SKM-1 treated with dmso at 0.1 percent for 144 hours (cell line): ENCODE measurements at regions not wholly inside any gene's neighbourhood (a gene's known extent, or its start where the extent isn't known, plus 50 kb on each side); places are given as distances from the start of the nearest gene placed in this dataset.
"Not testable (repeated sequence)": the region's sequence is repeated elsewhere in the genome, so short reads cannot be mapped to it uniquely, and the experiment has no call there.

Source experiments
- DNase-seq: peaks from one replicate; lab custom pipeline; 2025; ENCODE audit not compliant: unreplicated experiment; lab: John Stamatoyannopoulos, UW

DNA sequence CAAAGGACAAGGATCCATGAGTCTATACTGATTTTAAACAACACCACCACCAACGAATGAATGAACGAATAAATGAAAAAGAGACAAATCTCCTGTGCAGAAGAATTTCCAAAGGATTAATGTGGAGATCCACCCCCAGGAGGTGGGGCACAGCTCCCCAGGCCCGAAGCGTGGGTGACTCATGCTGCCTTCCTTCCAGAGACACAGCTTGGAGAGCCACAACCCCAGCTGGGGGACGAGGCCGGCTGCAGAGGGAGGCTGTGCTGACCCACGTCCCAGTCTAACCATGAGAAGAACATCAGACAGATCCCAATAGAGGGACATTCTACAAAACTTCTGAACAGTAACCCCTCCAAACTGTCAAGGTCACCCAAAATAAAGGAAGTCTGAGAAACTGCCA is 557.3 kb upstream of the SALL3 start:
- no peak for DNase-seq

DNA sequence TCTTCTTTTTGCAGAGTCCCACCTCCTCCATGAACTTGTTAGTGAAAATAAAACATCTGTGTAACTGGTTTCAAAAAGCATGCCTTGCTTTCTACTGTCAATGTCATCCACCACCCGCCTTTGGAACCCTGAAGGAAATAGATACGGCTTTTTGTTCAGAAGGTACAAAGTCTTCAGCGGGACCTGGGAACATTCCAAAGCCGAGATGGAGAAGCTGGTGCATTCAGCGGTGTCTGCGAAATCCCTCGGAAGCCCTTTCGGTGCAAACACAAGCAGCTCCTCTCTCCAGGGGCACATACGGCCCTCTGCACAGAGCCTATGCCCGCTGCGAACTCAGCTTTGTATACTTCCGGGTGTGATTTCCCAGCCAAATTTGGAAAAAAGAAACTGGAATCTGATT is 555.8 kb upstream of the SALL3 start:
- no peak for DNase-seq

DNA sequence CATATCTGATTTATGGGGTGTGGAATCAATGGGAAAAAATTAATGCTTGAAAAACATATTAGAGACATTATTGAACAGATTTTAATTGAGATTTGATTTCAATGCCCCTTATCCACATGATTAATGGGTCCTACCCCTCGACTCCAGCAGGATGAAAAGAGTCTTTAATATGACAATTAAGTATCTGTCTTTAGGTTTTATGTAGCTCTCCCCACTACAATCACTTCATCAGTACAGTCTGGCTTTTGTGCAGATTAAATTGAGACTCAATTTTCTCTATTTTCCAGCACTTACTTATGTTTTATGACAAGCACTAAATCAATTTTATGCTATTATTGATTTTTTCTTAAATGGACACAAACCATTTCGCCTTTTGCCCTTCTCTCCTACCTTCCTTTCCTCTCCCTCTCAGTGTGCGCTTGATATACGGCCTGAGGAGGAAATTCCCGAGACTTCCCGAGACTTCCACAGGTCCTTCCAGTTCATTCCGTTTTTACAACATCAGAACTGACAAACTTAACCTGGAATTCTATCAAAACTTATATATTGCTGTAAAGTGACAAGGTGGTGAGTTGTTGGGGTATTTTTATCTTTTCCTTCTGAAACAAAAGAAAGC is 555.1 kb upstream of the SALL3 start:
- no peak for DNase-seq

DNA sequence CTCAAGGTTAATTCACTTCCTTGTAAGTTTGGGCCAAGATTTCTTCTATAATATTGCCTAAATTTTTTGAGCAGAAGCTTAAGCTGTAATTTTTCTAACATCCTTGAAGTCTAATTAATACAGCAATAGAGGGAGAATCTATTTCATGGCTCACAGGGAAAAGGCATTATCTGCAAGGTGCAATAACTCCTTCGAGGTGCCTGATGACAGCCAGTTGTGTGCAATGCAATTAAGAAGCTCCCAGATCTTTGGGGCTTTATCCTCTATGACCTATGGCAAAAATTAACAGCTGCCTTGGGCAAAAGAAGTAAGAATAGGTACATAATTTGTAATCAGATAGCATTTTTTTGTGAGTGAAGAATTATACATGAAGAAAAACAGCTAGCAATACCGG is 554.6 kb upstream of the SALL3 start:
- no peak for DNase-seq

DNA sequence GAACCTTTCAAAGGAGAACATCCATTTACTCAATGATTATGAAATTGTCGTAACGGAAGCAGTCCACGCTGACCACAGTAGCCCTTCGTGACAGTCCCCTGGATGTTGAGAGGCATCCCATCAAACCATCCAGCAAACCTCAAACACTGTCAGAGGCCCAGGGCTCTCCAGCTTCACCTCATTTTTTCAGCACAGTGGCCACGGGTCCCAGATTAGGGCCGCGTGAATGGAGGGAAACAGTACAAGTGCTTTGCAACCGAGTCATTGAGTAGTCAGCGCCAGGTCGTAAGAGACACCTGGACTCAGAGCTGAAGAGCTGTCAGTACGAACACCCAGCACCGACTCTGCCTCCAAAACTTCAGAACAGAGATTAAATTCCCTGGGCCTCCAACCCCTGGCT is 552.5 kb upstream of the SALL3 start:
- DNase-seq: no peak

DNA sequence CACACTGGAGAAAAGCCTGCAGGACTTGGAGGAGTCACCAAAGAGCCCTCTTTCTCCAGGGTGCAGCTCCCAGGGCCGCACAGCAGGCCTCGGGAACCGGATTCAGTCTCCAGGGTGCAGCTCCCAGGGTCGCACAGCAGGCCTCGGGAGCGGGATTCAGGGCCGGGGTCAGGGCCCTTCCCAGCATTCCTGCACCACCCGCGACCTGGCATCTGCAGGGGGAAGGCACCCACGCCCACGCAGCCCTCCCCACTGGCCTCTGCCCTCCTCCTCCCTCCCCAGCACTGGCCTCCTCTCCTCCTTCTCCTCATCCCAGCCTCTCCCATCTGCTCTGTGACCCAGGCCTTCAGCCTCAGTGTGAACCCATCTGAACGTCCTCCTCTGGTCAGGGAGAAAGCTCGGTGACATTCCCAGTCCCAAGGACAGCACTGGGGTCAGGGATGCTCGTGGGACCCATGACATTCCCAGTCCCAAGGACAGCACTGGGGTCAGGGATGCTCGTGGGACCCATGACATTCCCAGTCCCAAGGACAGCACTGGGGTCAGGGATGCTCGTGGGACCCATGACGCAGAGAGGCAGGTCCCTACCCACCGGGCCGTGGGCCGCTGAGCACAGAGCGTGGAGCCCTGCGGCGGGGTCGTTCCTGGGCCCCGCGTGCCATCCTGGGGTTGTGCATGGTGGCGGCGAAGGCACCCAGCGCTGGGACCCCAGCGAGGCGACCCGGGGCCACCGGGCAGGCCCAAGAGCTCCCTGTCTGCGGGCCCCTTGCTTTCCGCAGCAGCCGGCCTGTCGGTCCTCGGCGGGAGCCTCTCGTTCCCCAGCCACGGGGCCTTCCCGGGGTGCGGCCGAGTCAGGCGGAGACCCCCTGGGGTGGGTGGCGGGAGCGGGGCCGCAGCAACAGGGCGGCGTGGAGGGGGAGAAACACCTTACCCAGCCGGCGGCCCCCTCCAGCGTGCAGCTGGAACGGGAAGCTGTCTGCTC is 550.2 kb upstream of the SALL3 start:
- DNase-seq: no peak

DNA sequence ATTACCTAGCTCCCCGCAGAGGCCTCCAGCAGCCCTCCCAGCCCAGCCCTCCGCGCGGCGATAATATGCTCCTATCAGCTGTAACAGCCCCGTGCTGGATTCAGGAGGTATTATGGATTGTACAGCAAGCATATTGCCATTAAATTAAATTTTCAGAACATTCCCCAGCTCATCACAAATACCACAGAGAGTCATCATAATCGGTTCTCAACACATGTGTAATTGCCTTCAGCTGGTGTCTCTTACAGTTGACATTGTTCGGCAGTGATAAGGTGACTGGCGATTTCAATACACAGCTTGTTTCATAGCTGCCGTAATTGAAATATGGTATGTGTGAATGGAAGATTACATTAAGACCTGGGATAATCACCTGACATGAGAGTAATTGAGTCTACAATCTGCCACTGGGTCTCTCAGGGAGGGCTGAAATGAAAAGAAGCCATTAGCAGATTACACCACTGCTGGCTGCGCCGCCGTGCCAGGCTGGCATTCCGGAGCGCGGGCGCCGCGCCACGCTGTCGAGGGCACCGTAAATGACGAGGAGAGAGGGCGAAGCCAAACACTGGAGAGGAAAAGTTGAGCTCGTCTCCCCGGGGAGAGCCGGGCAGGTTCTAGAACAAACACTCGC is 549.4 kb upstream of the SALL3 start:
- DNase-seq: no peak

DNA sequence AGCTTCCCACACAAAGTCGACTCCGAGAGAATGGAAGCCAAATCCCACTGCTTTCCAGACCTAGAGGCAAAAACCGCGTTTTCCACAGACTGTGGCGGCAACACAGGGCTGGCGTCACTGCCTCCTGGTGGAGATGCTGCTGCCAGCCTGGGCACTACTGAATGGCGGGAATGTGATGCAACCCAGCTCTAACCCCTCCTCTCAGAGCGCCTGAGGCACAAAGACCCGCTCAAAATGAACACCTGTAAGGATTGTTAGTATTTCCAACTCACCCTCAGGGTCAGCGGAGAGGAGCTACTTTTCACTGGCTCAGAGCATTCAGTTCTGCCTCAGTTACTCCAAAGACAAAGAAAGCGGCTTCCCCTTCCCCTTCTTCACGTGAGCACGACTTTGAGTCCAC is 548.0 kb upstream of the SALL3 start:
- no peak for DNase-seq

DNA sequence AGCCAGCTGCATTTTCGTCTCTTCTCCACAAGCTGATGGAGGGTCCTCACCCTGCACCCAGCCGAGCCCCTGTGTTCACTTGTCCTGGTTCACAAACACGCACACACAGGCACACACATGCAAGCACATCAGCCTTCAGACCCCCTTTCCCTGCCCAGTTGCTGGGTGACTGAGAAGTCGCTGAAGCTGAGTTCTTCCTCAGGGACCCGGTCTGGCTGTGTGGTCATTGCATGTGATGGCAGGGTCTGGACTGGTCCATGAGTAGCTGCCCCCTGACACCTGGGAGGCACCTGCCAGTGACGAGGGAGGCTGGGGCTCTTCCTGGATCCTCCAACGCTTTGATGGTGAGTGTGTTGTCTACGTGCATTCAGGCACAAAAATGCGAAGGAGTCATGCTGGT is 546.1 kb upstream of the SALL3 start:
- no peak for DNase-seq

DNA sequence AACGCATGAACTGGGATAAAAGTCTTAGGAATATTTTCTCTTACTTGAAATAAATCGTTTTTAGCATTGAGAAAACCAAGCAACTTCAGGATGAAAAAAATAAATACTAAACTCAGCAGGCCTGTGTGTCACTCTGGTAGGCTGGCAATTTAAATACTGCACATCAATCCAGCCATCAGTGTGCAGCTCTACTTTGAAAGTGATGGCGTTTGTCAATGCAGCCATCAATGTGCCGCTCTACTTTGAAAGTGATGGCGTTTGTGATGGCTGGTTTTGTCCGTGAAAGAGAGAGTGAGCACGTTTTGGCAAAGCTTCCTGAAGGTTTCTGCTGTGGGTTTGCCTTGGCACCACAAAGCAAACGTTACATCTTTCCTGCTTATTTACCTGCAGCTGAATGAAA is 543.5 kb upstream of the SALL3 start:
- DNase-seq: no peak

DNA sequence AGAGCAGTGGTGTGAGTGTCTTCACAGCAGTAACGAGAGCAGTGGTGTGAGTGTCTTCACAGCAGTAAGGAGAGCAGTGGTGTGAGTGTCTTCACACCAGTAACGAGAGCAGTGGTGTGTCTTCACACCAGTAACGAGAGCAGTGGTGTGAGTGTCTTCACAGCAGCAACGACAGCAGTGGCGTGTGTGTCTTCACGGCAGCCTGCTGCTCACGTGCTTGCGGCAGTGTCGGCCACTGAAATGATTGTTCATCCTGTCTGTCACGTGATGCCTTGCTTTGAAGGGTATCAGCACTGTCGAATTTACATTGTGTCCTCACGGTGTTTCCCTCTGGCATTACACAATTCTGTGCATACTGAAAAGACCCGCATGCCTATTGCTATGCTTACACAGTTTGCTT is 541.4 kb upstream of the SALL3 start:
- not testable (repeated sequence) for DNase-seq

DNA sequence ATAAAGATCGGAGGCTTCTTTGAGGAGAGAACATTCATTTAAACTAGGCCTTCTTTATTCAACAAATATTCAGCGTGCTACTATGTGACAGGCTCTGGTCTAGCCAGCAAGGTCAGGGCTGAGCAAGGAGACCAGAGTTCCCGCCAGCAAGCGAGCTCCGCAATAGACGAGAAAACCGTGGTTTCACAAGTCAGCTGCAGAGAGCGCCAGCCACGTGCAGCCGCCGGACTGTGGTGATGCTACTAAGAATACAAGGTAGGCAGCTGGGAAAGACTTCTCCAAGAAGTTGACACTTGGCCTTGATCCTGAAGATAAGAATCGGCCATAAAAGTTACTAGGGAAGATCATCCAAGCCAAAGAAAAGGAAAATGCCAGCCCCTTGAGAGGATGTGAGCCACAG is 533.7 kb upstream of the SALL3 start:
- DNase-seq: no peak

DNA sequence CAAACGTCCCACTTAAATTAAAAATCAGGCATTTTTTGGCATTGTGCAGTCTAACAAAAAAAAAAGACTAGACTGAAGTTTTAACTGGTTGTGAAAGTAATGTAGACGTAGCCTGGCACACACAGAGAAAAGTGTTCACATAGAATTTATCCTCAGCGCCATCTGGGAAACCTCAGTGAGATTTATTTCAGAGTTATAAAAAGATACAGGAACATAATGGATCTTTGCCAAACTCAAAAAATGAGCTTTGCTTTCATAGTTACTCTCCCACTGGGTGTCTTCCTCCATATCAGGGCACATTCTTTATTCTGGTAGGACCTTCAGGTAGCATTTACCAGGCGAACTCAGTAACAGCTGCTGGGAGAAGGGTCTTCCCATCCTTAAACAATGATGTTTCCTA is 532.4 kb upstream of the SALL3 start:
- no peak for DNase-seq

DNA sequence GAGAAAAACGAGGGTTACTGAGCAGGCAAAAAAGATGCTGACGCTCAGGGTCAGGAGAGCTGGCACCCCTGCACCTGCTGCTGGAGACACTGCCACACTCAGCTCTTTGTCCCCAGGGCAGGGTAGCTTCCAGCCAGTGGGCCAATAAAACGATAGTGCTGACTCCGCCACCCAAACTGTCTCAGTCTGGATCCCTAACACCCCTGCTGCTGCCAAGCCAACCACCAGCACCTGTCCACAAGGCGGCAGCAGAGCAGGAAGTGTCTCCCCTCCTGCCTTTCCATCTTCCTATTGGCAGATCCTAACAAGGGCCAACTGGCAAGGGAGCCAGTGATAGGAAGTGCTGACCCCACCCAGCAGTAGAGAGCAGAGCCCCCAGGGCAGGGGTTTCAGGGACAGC is 531.5 kb upstream of the SALL3 start:
- no peak for DNase-seq

DNA sequence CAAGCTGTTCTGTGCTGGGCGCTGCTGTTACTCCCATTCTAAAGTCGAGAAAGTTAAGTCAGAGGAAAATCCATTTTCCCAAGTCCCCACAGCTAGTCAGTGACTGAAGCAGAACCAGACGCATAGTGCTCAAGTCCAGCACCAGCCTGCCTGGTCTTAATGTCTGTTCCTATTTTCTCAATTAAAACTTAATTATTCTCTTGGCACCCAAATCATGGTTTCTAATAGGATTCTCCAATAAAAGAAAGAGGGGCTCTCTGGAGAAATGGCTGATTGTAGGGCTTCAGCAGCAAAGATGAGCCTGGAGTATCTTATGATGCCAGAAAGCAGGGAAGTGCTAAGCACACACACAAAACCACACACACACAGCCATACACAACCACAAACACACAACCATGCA is 531.0 kb upstream of the SALL3 start:
- no peak for DNase-seq

DNA sequence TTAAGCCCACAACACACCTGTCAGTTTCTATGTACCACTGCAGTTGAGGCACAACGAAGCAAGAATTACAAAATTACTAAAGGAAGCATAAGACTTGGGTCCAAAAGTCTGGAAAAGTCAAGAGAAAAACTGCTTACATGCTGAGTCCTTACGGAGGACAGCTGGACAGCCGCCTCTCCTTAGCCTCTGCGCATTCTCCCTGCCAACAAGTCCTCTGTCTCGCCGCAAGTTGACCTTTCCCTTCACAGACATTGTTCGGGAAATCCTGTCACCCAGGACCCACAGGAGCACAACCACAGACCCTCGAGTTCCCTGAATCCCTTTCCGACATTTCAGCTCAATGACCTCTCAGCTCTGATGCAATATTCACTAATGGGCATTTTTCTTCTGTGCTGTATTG is 525.4 kb upstream of the SALL3 start:
- no peak for DNase-seq

DNA sequence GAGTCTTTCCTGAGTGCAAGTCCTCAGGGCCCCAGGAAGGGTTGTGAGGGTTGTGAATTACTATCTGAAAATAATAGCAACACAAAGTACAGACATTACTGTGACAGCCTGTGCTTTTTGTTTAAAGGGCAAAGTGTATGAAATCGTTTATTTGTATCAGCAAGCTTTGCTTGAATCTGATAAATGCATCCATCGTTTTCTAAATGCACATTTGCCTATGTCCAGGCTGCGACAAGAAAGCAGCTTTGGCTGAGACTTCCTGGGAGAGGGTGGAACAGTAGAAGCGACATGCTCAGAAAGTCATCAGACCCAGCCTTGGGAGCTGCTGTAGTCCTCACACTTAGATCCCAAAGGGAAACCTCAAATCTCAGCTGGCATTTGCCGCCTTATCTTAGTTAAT is 524.2 kb upstream of the SALL3 start:
- no peak for DNase-seq

DNA sequence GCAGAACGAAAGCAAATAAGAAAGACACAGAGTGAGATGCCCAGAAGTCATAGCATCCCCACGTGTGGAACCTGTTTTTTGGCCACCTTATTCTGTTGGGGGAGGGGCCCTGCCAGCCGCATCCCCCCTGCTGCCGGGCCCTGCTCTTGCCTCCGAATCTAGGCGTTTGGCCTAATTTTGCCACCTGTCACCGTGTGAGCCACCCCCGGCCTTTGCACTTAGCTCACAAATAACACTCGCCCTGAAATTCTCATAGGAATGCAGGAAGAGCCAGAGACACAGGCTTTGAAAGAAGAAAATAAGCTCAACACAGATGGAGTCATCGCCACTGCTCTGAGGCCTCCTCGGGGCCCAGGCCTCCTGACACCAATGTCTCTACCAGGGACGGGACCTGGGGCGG is 522.6 kb upstream of the SALL3 start:
- no peak for DNase-seq

DNA sequence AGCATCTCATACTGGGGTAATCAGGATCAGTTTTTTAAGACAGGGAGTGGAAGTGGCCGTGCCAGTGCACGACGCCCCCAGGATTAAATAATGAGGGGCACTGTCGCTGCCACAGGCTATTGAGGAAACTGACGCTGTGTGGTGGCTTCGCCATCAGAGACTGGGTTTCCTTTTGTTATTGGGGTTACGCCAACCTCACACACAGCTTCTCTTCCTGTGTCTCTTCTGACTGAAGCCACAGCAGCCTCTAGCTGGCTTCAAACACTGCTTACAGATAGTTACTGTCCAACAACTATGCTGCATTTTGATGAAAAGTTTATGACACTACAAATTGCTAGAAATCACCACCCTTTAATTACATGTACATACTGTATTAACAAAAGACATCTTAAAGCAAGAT is 521.9 kb upstream of the SALL3 start:
- no peak for DNase-seq

DNA sequence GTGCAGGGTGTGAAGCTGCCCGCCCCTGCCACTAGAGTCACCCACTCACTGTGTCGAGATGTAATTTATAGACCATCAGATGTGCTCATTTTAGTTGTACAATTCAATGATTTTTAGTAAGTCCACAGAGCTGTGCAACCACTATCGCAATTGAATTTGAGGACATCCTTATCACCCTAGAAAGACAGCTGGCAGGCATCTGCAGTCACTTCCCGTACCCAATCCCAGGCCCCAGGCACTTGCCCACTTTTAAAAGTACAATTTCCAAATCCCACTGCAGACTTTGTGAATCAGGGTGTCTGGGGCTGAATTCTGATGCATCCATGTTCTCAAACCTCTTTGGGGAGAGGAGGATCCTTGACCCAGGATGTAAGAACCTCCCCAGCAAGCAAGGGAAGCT is 521.3 kb upstream of the SALL3 start:
- no peak for DNase-seq

DNA sequence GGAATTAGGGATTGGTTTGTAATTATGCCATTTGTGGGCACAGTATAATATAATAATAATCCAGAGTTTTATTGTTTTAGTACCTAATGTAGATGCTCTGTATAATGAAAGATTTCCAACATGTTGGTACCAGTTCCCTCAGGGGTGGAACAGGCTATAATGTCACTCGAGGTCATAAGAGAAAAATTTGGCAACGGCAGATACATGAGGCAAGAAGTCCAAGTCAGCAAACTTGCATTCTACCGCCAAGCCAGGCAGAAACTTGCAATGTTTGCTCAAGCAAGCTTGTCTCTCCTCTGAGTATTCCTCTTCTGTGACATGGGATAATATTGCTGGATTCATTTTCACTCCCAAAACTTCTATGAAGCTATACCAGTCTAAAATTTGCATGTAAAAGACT is 520.0 kb upstream of the SALL3 start:
- no peak for DNase-seq

DNA sequence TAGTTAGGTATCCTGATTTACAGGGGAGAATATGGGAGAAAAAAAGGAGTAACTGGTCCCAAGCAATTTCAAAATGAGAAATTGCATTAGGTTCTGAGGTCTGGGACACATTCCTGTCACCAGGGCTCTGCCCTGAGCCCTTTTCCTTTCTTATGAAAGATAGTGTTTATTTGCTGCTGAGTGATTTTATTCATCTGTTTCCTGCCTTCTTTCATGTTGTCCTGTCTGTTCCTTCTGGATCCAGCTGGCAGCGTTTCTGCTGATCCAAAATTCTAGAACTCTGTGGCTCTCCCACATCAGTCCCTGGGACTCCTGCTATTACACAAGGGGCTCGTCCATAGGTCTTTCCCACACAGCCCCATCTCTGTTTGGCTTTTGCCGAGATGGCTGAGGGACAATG is 519.1 kb upstream of the SALL3 start:
- no peak for DNase-seq
